ENCODE measurements at regions not wholly inside any gene's neighbourhood (a gene's known extent, or its start where the extent isn't known, plus 50 kb on each side); places are given as distances from the start of the nearest gene placed in this dataset.

DNA sequence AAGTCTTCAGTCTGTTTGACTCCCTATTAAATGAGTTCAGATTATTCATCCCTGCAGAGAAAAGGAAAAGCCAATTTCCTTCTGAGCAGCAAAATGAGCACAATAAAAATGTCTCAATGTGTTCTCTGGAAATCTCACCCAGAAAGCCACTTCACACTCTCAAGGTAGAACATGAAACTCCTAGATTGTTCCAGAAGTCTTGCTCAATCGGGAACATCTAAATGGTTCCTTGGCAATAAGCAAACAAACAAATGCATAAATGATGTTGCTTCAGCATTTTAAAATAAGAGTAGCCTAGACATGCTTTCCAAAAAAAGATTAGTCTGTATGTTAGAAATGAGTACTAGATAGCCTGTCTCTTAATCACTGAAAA, 59.7 kb upstream of the TNFRSF19 start:
- Histone ChIP-seq H3K27me3 (ENCODE audit: insufficient read depth, low read length) (no peaks in the 10 kb centered on the region), H3K4me1 (ENCODE audit: insufficient read depth, low read length) (0 out of 2 replicates have a peak, but pooled peaks cover 4% of the 10 kb centered on the region), H3K27ac (ENCODE audit: insufficient read length, low read depth, low read length) (no peak overlapping the region), H3T11ph (ENCODE audit: low read length) (no peak overlapping the region), H3K9me3 (ENCODE audit: control insufficient read depth, low read depth, low read length) (no peaks in the 10 kb centered on the region), H3K18ac (ENCODE audit: insufficient read length, low read depth, low read length) (no peak overlapping the region), H3K79me1 (ENCODE audit: insufficient read depth, low read depth, low read length, poor library complexity, severe bottlenecking) (no peaks in the 10 kb centered on the region), H3K4ac (ENCODE audit: low read depth, low read length) (no peak overlapping the region), H2BK20ac (ENCODE audit: low read depth, low read length, poor library complexity, severe bottlenecking) (no peak overlapping the region), H3K4me2 (ENCODE audit: insufficient read depth, insufficient read length, low read length) (no peak overlapping the region), H3K56ac (ENCODE audit: insufficient read length, low read depth, low read length) (no peak overlapping the region), H3K23me2 (ENCODE audit: insufficient read length, low read depth, low read length, poor library complexity, severe bottlenecking) (no peaks in the 10 kb centered on the region), H2BK120ac (ENCODE audit: low read depth, low read length, poor library complexity, severe bottlenecking) (no peak overlapping the region), H3K79me2 (ENCODE audit: insufficient read depth, low read length) (no peaks in the 10 kb centered on the region), H4K8ac (replicated peaks; ENCODE audit: insufficient read length, low read depth, low read length) (no peak overlapping the region), H3K9ac (ENCODE audit: extremely low read depth, insufficient read length, low read length) (no peak overlapping the region), H2AFZ (ENCODE audit: low read length) (no peak overlapping the region), H3K23ac (ENCODE audit: insufficient read length, low read depth, low read length) (no peak overlapping the region), H2BK15ac (ENCODE audit: low read depth, low read length) (no peak overlapping the region), H4K5ac (ENCODE audit: insufficient read length, low read depth, low read length) (no peak overlapping the region), H2BK5ac (ENCODE audit: insufficient read length, low read length) (no peak overlapping the region), H4K91ac (ENCODE audit: insufficient read length, low read depth, low read length) (no peak overlapping the region), H2AK5ac (ENCODE audit: insufficient read length, low read length) (no peak overlapping the region), H2BK12ac (ENCODE audit: insufficient read length, low read depth, low read length) (no peak overlapping the region), H4K20me1 (ENCODE audit: control insufficient read depth, insufficient read depth, insufficient read length) (no peaks in the 10 kb centered on the region), H3K14ac (ENCODE audit: insufficient read depth, low read length) (no peak overlapping the region)
- Mint-ChIP-seq H3K27me3 (ENCODE audit: low read depth) (no peaks in the 10 kb centered on the region; the same call in 1 of the 2 replicates), H3K27ac (no peak overlapping the region), H3K36me3 (ENCODE audit: insufficient read depth in 1 of 3, low read depth in 3 of 3) (no peaks in the 10 kb centered on the region), H3K4me1 (peaks cover 32 to 37% of the 10 kb centered on the region in 2 experiments), H3K9me3 (no peaks in the 10 kb centered on the region), H3K4me3 (no peak overlapping the region)
- DNase-seq: no peak
- TF ChIP-seq, protein P1, sequence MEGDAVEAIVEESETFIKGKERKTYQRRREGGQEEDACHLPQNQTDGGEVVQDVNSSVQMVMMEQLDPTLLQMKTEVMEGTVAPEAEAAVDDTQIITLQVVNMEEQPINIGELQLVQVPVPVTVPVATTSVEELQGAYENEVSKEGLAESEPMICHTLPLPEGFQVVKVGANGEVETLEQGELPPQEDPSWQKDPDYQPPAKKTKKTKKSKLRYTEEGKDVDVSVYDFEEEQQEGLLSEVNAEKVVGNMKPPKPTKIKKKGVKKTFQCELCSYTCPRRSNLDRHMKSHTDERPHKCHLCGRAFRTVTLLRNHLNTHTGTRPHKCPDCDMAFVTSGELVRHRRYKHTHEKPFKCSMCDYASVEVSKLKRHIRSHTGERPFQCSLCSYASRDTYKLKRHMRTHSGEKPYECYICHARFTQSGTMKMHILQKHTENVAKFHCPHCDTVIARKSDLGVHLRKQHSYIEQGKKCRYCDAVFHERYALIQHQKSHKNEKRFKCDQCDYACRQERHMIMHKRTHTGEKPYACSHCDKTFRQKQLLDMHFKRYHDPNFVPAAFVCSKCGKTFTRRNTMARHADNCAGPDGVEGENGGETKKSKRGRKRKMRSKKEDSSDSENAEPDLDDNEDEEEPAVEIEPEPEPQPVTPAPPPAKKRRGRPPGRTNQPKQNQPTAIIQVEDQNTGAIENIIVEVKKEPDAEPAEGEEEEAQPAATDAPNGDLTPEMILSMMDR (conservative IDR thresholded peaks at IDR 0.05): no peak
- WGBS (ENCODE audit: extremely low coverage, insufficient read length, low lambda C conversion rate): no CpG with 5 or more reads among the region's 1 CpG

Data from H9 (cell line).